PC-3 (cell line): ENCODE measurements at regions not wholly inside any gene's neighbourhood (a gene's known extent, or its start where the extent isn't known, plus 50 kb on each side); places are given as distances from the start of the nearest gene placed in this dataset.
"Not testable (repeated sequence)": the region's sequence is repeated elsewhere in the genome, so short reads cannot be mapped to it uniquely, and the experiment has no call there.

ENCODE experiments used
- ATAC-seq: fragments of 200-7000 bp; cut with Tn5 transposase; 2 replicates; pipeline ENCODE4 v1.9.1; 2020; ENCODE audit warnings: mild to moderate bottlenecking, moderate library complexity
- BruUV-seq: library from RNA; stranded (reverse); fragments of 400-500 nt; replicated peaks from 2 replicates; lab custom pipeline; 2021; lab: Mats Ljungman, UMichigan
- CTCF ChIA-PET: fragments of 300-600 bp; sonication (Branson Sonifier 250); formaldehyde crosslinking; loops from one replicate; lab custom pipeline; 2022; ENCODE audit warnings: antibody characterized with exemption; lab: Charles Lee
- POLR2A ChIA-PET: fragments of 300-600 bp; sonication (Branson Sonifier 250); formaldehyde crosslinking; loops from one replicate; lab custom pipeline; 2022; ENCODE audit warnings: antibody characterized with exemption; ENCODE audit not compliant: unreplicated experiment; lab: Charles Lee
- DNase-seq: peaks from one replicate; pipeline ENCODE4 v3.0.0-alpha.2; 2015
- H2AFZ ChIP-seq: fragments of 300-600 bp; sonication (generic); 2 replicates; pipeline ENCODE4 v1.6.0; 2016; ENCODE audit warnings: antibody characterized with exemption, low read length
- H3F3A ChIP-seq: fragments of 300-600 bp; sonication (generic); one replicate; pipeline ENCODE4 v1.6.0; 2017; ENCODE audit warnings: antibody characterized with exemption, low read length, control low read depth, mild to moderate bottlenecking; ENCODE audit not compliant: unreplicated experiment
- H3K27ac ChIP-seq: fragments of 300-600 bp; sonication (generic); 2 replicates; pipeline ENCODE4 v1.5.1; 2016; ENCODE audit warnings: mild to moderate bottlenecking, low read length
- H3K27me3 ChIP-seq: fragments of 300-600 bp; sonication (generic); 2 replicates; pipeline ENCODE4 v1.6.1; 2016; ENCODE audit warnings: low read length, mixed read lengths
- H3K36me3 ChIP-seq: fragments of 300-600 bp; sonication (generic); 2 replicates; pipeline ENCODE4 v1.6.1; 2016; ENCODE audit warnings: low read depth, mixed run types, low read length, mixed read lengths
- H3K4me1 ChIP-seq: fragments of 300-600 bp; sonication (generic); 2 replicates; pipeline ENCODE4 v1.5.1; 2016; ENCODE audit warnings: low read length; ENCODE audit not compliant: insufficient read depth
- H3K4me2 ChIP-seq: fragments of 300-600 bp; sonication (generic); 2 replicates; pipeline ENCODE4 v1.6.0; 2016; ENCODE audit warnings: low read length
- H3K4me3 ChIP-seq: fragments of 300-600 bp; sonication (generic); 2 replicates; pipeline ENCODE4 v1.5.1; 2016; ENCODE audit warnings: mild to moderate bottlenecking, low read length, mixed read lengths
- H3K79me2 ChIP-seq: fragments of 300-600 bp; sonication (generic); 2 replicates; pipeline ENCODE4 v1.6.1; 2017; ENCODE audit warnings: low read length, mixed read lengths
- H3K9ac ChIP-seq: fragments of 300-600 bp; sonication (generic); 2 replicates; pipeline ENCODE4 v1.6.0; 2016; ENCODE audit warnings: mild to moderate bottlenecking, low read length
- H3K9me2 ChIP-seq: fragments of 300-600 bp; sonication (generic); replicated peaks from 2 replicates; pipeline ENCODE4 v1.6.1; 2016; ENCODE audit warnings: mixed run types, low read length, mixed read lengths
- H3K9me3 ChIP-seq: fragments of 300-600 bp; sonication (generic); 2 replicates; pipeline ENCODE4 v1.6.1; 2016; ENCODE audit warnings: low read length, mixed read lengths
- H4K20me1 ChIP-seq: fragments of 300-600 bp; sonication (generic); 2 replicates; pipeline ENCODE4 v1.6.1; 2016; ENCODE audit warnings: low read length, mixed read lengths
- EZH2 ChIP-seq: fragments of 300-600 bp; sonication (generic); IDR thresholded peaks from one replicate; pipeline ENCODE4 v1.6.1; 2017; ENCODE audit warnings: antibody characterized with exemption, mild to moderate bottlenecking, low read length; ENCODE audit not compliant: unreplicated experiment
- EZH2phosphoT487 ChIP-seq: fragments of 300-600 bp; sonication (generic); IDR thresholded peaks from 2 replicates; pipeline ENCODE4 v1.6.1; 2018; ENCODE audit warnings: mild to moderate bottlenecking, antibody characterized with exemption, low read length, borderline replicate concordance
- intact Hi-C: fragments of 100-400 bp; cut with micrococcal nuclease; formaldehyde crosslinking; loops from 2 replicates; pipeline ENCODE4 v1.9.0; 2023
- TF ChIP-seq, protein P1 (sequence below): fragments of 300-600 bp; sonication (generic); conservative IDR thresholded peaks from 2 replicates; pipeline ENCODE4 v1.5.1; 2017; ENCODE audit warnings: antibody characterized with exemption, low read depth, mild to moderate bottlenecking, low read length

GRCh38 chr16:29146266-29146665 lies 161.4 kb downstream of the LAT start:
- no peak overlapping the region for H3K4me3 ChIP-seq
- H3K36me3 ChIP-seq: no peaks in the 10 kb centered on the region
- H3K79me2 ChIP-seq: no peaks in the 10 kb centered on the region
- H3K4me1 ChIP-seq: no peaks in the 10 kb centered on the region
- POLR2A ChIA-PET: no interaction called here
- no peaks in the 10 kb centered on the region for H3K27me3 ChIP-seq
- no peaks in the 10 kb centered on the region for H3K9me2 ChIP-seq
- TF ChIP-seq, protein P1, sequence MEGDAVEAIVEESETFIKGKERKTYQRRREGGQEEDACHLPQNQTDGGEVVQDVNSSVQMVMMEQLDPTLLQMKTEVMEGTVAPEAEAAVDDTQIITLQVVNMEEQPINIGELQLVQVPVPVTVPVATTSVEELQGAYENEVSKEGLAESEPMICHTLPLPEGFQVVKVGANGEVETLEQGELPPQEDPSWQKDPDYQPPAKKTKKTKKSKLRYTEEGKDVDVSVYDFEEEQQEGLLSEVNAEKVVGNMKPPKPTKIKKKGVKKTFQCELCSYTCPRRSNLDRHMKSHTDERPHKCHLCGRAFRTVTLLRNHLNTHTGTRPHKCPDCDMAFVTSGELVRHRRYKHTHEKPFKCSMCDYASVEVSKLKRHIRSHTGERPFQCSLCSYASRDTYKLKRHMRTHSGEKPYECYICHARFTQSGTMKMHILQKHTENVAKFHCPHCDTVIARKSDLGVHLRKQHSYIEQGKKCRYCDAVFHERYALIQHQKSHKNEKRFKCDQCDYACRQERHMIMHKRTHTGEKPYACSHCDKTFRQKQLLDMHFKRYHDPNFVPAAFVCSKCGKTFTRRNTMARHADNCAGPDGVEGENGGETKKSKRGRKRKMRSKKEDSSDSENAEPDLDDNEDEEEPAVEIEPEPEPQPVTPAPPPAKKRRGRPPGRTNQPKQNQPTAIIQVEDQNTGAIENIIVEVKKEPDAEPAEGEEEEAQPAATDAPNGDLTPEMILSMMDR: no peak
- TF ChIP-seq EZH2phosphoT487: no peak
- TF ChIP-seq EZH2: no peak
- intact Hi-C loops: no loop called here
- H4K20me1 ChIP-seq: no peaks in the 10 kb centered on the region
- BruUV-seq: no TSS peak
- no peak for DNase-seq
- H3K27ac ChIP-seq: no peak overlapping the region
- no peak overlapping the region for H3K9ac ChIP-seq
- H2AFZ ChIP-seq: no peak overlapping the region
- no peaks in the 10 kb centered on the region for H3K9me3 ChIP-seq
- H3F3A ChIP-seq: no peaks in the 10 kb centered on the region
- CTCF ChIA-PET: no interaction called here
- no peak overlapping the region for H3K4me2 ChIP-seq
- ATAC-seq: no peak

DNA sequence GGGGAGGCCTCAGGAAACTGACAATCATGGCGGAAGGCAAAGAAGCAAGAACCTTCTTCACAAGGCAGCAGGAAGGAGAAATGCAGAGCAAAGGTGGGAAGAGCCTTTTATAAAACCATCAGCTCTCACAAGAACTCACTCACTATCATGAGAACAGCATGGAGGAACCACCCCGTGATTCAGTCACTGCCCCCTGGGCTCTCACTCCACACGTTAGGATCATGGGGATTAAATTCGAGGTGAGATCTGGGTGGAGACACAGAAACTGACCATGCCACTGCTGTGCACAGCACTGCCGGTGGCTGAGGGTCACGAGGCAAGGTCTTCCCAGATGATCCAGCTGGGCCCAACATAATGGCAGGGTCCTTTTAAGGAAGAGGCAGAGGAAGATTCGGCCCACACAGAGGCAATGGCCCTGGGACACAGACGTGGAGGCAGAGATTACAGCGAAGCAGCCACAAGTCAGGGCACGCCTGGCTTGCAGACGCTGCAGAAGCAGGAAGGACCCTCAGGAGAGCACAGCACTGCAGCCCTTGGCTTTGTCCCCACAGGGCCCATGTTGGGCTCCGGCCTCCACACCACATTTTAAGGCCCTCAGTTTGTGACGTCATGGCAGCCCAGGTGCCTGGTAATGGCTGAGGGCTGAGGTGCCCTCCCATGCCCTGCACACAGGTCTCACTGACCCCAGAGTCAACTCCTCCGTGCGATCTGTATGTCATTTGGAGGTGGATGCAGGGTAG lies 160.8 kb downstream of the LAT start:
- ATAC-seq, BruUV-seq, POLR2A ChIA-PET: not testable (repeated sequence)

GRCh38 chr16:29145086-29145485 lies 160.2 kb downstream of the LAT start:
- H3K79me2 ChIP-seq, H3K4me1 ChIP-seq, H3K9ac ChIP-seq, H3K4me2 ChIP-seq, POLR2A ChIA-PET, CTCF ChIA-PET, H3K27me3 ChIP-seq, H3K36me3 ChIP-seq, H3K27ac ChIP-seq, intact Hi-C loops, H4K20me1 ChIP-seq, ATAC-seq, H3K9me2 ChIP-seq, H3F3A ChIP-seq, DNase-seq, H2AFZ ChIP-seq, H3K4me3 ChIP-seq, BruUV-seq, H3K9me3 ChIP-seq: not testable (repeated sequence)

More for the DNA sequence above, 160.8 kb downstream of the LAT start:
- H4K20me1 ChIP-seq, H3F3A ChIP-seq, H3K9me3 ChIP-seq, CTCF ChIA-PET, H2AFZ ChIP-seq, H3K4me3 ChIP-seq, H3K9ac ChIP-seq, H3K27ac ChIP-seq, H3K4me1 ChIP-seq, H3K27me3 ChIP-seq, intact Hi-C loops, H3K36me3 ChIP-seq, H3K4me2 ChIP-seq, H3K9me2 ChIP-seq, H3K79me2 ChIP-seq, DNase-seq: not testable (repeated sequence)

DNA sequence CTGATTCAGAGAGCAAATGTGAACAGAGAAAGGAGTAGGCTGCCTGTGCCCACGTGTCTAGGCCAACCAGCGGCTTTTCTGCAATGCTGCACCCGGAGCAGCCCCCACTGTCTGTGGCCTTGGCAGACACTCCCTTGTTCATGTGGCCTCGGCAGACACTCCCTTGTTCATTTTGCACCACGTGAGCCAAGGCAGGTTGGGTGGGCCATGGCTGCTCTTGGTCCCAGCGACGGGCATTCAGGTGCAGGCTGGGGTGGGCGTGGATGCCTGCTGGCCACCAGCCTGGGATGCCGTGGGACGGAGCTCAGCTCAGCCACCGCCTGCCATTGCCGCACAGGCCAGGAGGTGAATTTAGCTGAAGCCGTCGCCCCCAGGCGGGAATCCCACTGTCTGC lies 159.8 kb downstream of the LAT start:
- CTCF ChIA-PET, POLR2A ChIA-PET, H3F3A ChIP-seq, H3K9me3 ChIP-seq, H3K27me3 ChIP-seq, intact Hi-C loops, H3K36me3 ChIP-seq, H3K4me3 ChIP-seq, H3K27ac ChIP-seq, BruUV-seq, H3K9me2 ChIP-seq, H3K4me2 ChIP-seq, H4K20me1 ChIP-seq, H2AFZ ChIP-seq, DNase-seq, ATAC-seq, H3K9ac ChIP-seq, H3K79me2 ChIP-seq, H3K4me1 ChIP-seq: not testable (repeated sequence)

GRCh38 chr16:29143739-29144668 lies 159.2 kb downstream of the LAT start:
- H3K27me3 ChIP-seq, H3F3A ChIP-seq, H4K20me1 ChIP-seq, CTCF ChIA-PET, H3K27ac ChIP-seq, H3K9me2 ChIP-seq, POLR2A ChIA-PET, DNase-seq, H3K4me3 ChIP-seq, H2AFZ ChIP-seq, H3K9ac ChIP-seq, H3K4me1 ChIP-seq, H3K36me3 ChIP-seq, H3K79me2 ChIP-seq, H3K4me2 ChIP-seq, H3K9me3 ChIP-seq, intact Hi-C loops, BruUV-seq, ATAC-seq: not testable (repeated sequence)
